MCF 10A (cell line): ENCODE measurements at regions not wholly inside any gene's neighbourhood (a gene's known extent, or its start where the extent isn't known, plus 50 kb on each side); places are given as distances from the start of the nearest gene placed in this dataset.

Experiments used
- BruUV-seq: library from RNA; stranded (reverse); fragments of 400-500 nt; replicated peaks from 2 replicates; lab custom pipeline; 2021; lab: Mats Ljungman, UMichigan
- CTCF ChIA-PET: fragments of 300-600 bp; sonication (Branson Sonifier 250); formaldehyde crosslinking; extraction: SDS; loops from one replicate; lab custom pipeline; 2021; ENCODE audit warnings: antibody characterized with exemption, inconsistent platforms; lab: Yijun Ruan, JAX
- POLR2A ChIA-PET: fragments of 300-600, 350-650 bp; sonication (Branson Sonifier 250); formaldehyde crosslinking; extraction: SDS; loops from one replicate; lab custom pipeline; 2020; ENCODE audit warnings: antibody characterized with exemption, inconsistent platforms; lab: Yijun Ruan, JAX
- DNase-seq: peaks from one replicate; pipeline ENCODE4 v3.0.0-alpha.2; 2018; ENCODE audit not compliant: unreplicated experiment
- H3K27ac Mint-ChIP-seq: one replicate; pipeline ENCODE4 v1.8.0; 2022; ENCODE audit warnings: mild to moderate bottlenecking, low read depth, mixed read lengths; ENCODE audit not compliant: unreplicated experiment
- H3K27me3 Mint-ChIP-seq: one replicate; pipeline ENCODE4 v1.8.0; 2022; ENCODE audit warnings: mixed read lengths; ENCODE audit not compliant: insufficient read depth, unreplicated experiment
- H3K36me3 Mint-ChIP-seq: one replicate; pipeline ENCODE4 v1.8.0; 2022; ENCODE audit warnings: mild to moderate bottlenecking, moderate library complexity, mixed read lengths; ENCODE audit not compliant: insufficient read depth, unreplicated experiment
- H3K4me1 Mint-ChIP-seq: one replicate; pipeline ENCODE4 v1.8.0; 2022; ENCODE audit warnings: mixed read lengths; ENCODE audit not compliant: insufficient read depth, unreplicated experiment
- H3K4me3 Mint-ChIP-seq: one replicate; pipeline ENCODE4 v1.8.0; 2022; ENCODE audit warnings: mild to moderate bottlenecking, moderate library complexity, mixed read lengths; ENCODE audit not compliant: unreplicated experiment
- H3K9me3 Mint-ChIP-seq: one replicate; pipeline ENCODE4 v1.8.0; 2022; ENCODE audit warnings: mixed read lengths; ENCODE audit not compliant: unreplicated experiment
- CTCF ChIP-seq: fragments of 200-600 bp; IDR thresholded peaks from one replicate; pipeline ENCODE4 v1.8.0; 2022; ENCODE audit warnings: antibody characterized with exemption, mild to moderate bottlenecking; ENCODE audit not compliant: unreplicated experiment
- intact Hi-C: fragments of 100-400 bp; cut with micrococcal nuclease; formaldehyde crosslinking; loops from 2 replicates; pipeline ENCODE4 v1.14.1; 2022

DNA sequence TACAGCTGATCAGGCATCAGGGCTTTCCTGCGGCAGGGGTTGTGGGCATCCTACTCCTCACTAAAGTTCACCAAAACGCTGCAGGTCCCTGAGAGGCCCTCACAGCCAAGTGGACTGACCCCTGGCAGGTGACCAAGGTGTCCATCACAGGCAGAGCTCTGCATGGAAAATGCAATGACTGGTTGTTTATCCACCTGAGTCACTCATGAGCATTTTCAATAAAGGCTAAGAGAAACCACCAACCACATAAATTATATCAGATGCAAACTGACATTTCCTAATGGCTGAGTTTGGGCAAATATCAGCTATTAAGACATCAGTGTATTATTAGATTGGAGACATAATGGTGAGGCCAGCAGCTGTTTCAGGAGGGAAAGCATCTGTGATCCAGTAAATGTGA lies 152.7 kb upstream of the SYNDIG1 start:
- no peak overlapping the region for H3K27ac Mint-ChIP-seq
- TF ChIP-seq CTCF, result no peak
- peaks cover 37% of the 10 kb centered on the region for H3K9me3 Mint-ChIP-seq
- ChIA-PET CTCF (interaction anchor here (0.7 kb wide), 1 partner anchor 42 kb away, joined by 3 read pairs; no protein-coding TSS in a partner anchor), POLR2A (no interaction called here)
- H3K4me3 Mint-ChIP-seq, result no peak overlapping the region
- intact Hi-C loops, result no loop called here
- H3K36me3 Mint-ChIP-seq, result no peaks in the 10 kb centered on the region
- no peaks in the 10 kb centered on the region for H3K4me1 Mint-ChIP-seq
- BruUV-seq, result no TSS peak
- H3K27me3 Mint-ChIP-seq, result no peaks in the 10 kb centered on the region
- no peak for DNase-seq

DNA sequence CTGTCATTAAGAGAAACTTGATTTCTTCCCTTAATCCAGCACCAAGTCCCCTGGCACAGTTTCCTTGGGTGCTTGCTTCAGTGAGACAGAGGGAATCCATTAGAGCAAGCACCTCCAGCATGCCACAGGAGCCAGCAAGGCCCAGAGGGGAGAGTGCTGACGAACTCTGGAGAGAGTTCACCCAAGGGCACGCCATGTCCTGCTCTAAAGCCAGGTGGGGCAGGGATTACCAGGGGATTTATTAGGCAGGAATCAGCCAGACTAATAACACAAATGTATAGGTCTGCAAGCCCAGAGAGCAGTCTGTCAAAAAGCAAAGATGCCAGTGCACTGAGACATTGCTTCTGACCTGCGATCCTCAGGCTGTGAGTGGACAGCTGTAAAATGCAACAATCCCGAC lies 155.4 kb upstream of the SYNDIG1 start:
- H3K4me1 Mint-ChIP-seq, result no peaks in the 10 kb centered on the region
- CTCF ChIA-PET, result no interaction called here

GRCh38 chr20:24309596-24309995 lies 159.8 kb upstream of the SYNDIG1 start:
- no peaks in the 10 kb centered on the region for H3K27me3 Mint-ChIP-seq
- TF ChIP-seq CTCF, result no peak
- POLR2A ChIA-PET, result interaction anchor here (0.6 kb wide), 1 partner anchor 39 kb away, joined by 3 read pairs; no protein-coding TSS in a partner anchor

More for the DNA sequence above, 155.4 kb upstream of the SYNDIG1 start:
- no peak for TF ChIP-seq CTCF
- Mint-ChIP-seq H3K27ac (no peak overlapping the region), H3K36me3 (no peaks in the 10 kb centered on the region), H3K9me3 (peaks cover 25% of the 10 kb centered on the region), H3K27me3 (no peaks in the 10 kb centered on the region), H3K4me3 (no peak overlapping the region)
- POLR2A ChIA-PET, result no interaction called here
- no peak for DNase-seq
- no TSS peak for BruUV-seq
- intact Hi-C loops, result no loop called here

GRCh38 chr20:24305371-24305770 lies 164.1 kb upstream of the SYNDIG1 start:
- CTCF ChIA-PET, result interaction anchor here (0.7 to 0.9 kb wide), 2 partner anchors 199 to 612 kb away, joined by 3 to 4 read pairs; no protein-coding TSS in a partner anchor
- peaks cover 26% of the 10 kb centered on the region for H3K9me3 Mint-ChIP-seq
- no peaks in the 10 kb centered on the region for H3K4me1 Mint-ChIP-seq
- no peak overlapping the region for H3K27ac Mint-ChIP-seq
- intact Hi-C loops, result no loop called here
- no peaks in the 10 kb centered on the region for H3K36me3 Mint-ChIP-seq
- POLR2A ChIA-PET, result no interaction called here
- DNase-seq, result no peak
- BruUV-seq, result no TSS peak
- no peak overlapping the region for H3K4me3 Mint-ChIP-seq
- no peaks in the 10 kb centered on the region for H3K27me3 Mint-ChIP-seq
- no peak for TF ChIP-seq CTCF

More at GRCh38 chr20:24309596-24309995, 159.8 kb upstream of the SYNDIG1 start:
- intact Hi-C loops, result no loop called here
- Mint-ChIP-seq H3K27ac (no peak overlapping the region), H3K4me1 (no peaks in the 10 kb centered on the region), H3K9me3 (peaks cover 27% of the 10 kb centered on the region), H3K4me3 (no peak overlapping the region), H3K36me3 (no peaks in the 10 kb centered on the region)
- CTCF ChIA-PET, result no interaction called here
- no peak for DNase-seq
- no TSS peak for BruUV-seq
